Endothelial cell of umbilical vein (primary cell): ENCODE measurements at regions not wholly inside any gene's neighbourhood (a gene's known extent, or its start where the extent isn't known, plus 50 kb on each side); places are given as distances from the start of the nearest gene placed in this dataset.

Source experiments
- BruUV-seq: library from RNA; stranded (reverse); fragments of 400-500 nt; replicated peaks from 2 replicates; lab custom pipeline; 2021; lab: Mats Ljungman, UMichigan
- CTCF ChIA-PET: fragments of 300-600, 350-600 bp; sonication (Branson Sonifier 250); formaldehyde crosslinking; loops from one replicate; lab custom pipeline; 2021; ENCODE audit warnings: antibody characterized with exemption, inconsistent platforms; lab: Charles Lee
- POLR2A ChIA-PET: fragments of 300-600, 350-600 bp; sonication (Branson Sonifier 250); formaldehyde crosslinking; loops from one replicate; lab custom pipeline; 2021; ENCODE audit warnings: antibody characterized with exemption, inconsistent platforms; lab: Charles Lee
- DNase-seq: peaks from one replicate; pipeline ENCODE4 v3.0.0-alpha.2; 2011; ENCODE audit warnings: low read depth, low spot score
- FAIRE-seq: peaks from 2 replicates; lab custom pipeline; 2011; peaks lifted over from hg19 to GRCh38; lab: Jason Lieb, UNC
- H2AFZ ChIP-seq: 2 replicates; pipeline ENCODE4 v1.6.0; 2012; ENCODE audit warnings: low read depth, low read length, control low read depth, inconsistent platforms
- H3K27ac ChIP-seq: 2 replicates; pipeline ENCODE4 v1.5.1; 2011; ENCODE audit warnings: low read depth, mild to moderate bottlenecking, control low read depth, low read length, moderate library complexity; ENCODE audit not compliant: insufficient read depth
- H3K27me3 ChIP-seq, 2 experiments: 2 replicates each; pipeline versions ENCODE4 v1.6.0 to v1.6.1; 2011; ENCODE audit warnings: low read length in 2 of 2, mixed read lengths in 1 of 2; ENCODE audit not compliant: control insufficient read depth in 2 of 2, insufficient read depth in 2 of 2
- H3K36me3 ChIP-seq, 2 experiments: 2 replicates in 1 of 2; 3 replicates in 1 of 2; pipeline ENCODE4 v1.5.1; 2011; ENCODE audit warnings: low read length in 2 of 2, mild to moderate bottlenecking in 1 of 2, moderate library complexity in 1 of 2; ENCODE audit not compliant: control insufficient read depth in 2 of 2, insufficient read depth in 2 of 2; ENCODE audit errors: extremely low read depth in 1 of 2
- H3K4me1 ChIP-seq: 3 replicates; pipeline ENCODE4 v1.5.1; 2011; ENCODE audit warnings: mild to moderate bottlenecking, low read length; ENCODE audit not compliant: control insufficient read depth, insufficient read depth; ENCODE audit errors: extremely low read depth
- H3K4me2 ChIP-seq: 2 replicates; pipeline ENCODE4 v1.6.1; 2011; ENCODE audit warnings: low read length, control low read depth, mixed read lengths; ENCODE audit not compliant: insufficient read depth
- H3K4me3 ChIP-seq, 3 experiments: fragments of 200-600 bp in 1 of 3; sonication (generic), shearing (Covaris generic) in 1 of 3; replicated peaks in 1 of 3; 2 replicates each; pipeline ENCODE4 v1.5.1; 2011 to 2016; ENCODE audit warnings: control low read depth in 3 of 3, low read length in 3 of 3, mild to moderate bottlenecking in 2 of 3, inconsistent platforms in 1 of 3, low read depth in 1 of 3, moderate library complexity in 1 of 3; ENCODE audit not compliant: insufficient read depth in 1 of 3
- H3K79me2 ChIP-seq: 2 replicates; pipeline ENCODE4 v1.6.0; 2012; ENCODE audit warnings: low read length, inconsistent platforms; ENCODE audit not compliant: control insufficient read depth, insufficient read depth
- H3K9ac ChIP-seq: replicated peaks from 2 replicates; pipeline ENCODE3; 2011; ENCODE audit warnings: low read length, control low read depth; ENCODE audit not compliant: insufficient read depth; ENCODE audit errors: extremely low read depth
- H3K9me1 ChIP-seq: replicated peaks from 3 replicates; pipeline ENCODE4 v1.6.0; 2011; ENCODE audit warnings: mild to moderate bottlenecking, low read length; ENCODE audit not compliant: control insufficient read depth, insufficient read depth; ENCODE audit errors: extremely low read depth
- H3K9me3 ChIP-seq: replicated peaks from 2 replicates; pipeline ENCODE4 v1.5.1; 2012; ENCODE audit warnings: low read length, inconsistent platforms; ENCODE audit not compliant: control insufficient read depth, insufficient read depth
- H4K20me1 ChIP-seq: replicated peaks from 2 replicates; pipeline ENCODE3; 2011; ENCODE audit warnings: mild to moderate bottlenecking, low read length; ENCODE audit not compliant: control insufficient read depth, insufficient read depth; ENCODE audit errors: extremely low read depth
- EZH2 ChIP-seq: IDR thresholded peaks from 2 replicates; pipeline ENCODE4 v1.6.1; 2012; ENCODE audit warnings: borderline replicate concordance, low read depth, mild to moderate bottlenecking, moderate library complexity, low read length, inconsistent platforms; ENCODE audit not compliant: severe bottlenecking
- FOS ChIP-seq: IDR thresholded peaks from 2 replicates; pipeline ENCODE4 v1.6.1; 2011; ENCODE audit warnings: mild to moderate bottlenecking, low read length, moderate library complexity, borderline replicate concordance; ENCODE audit not compliant: insufficient read depth
- GATA2 ChIP-seq: IDR thresholded peaks from 2 replicates; pipeline ENCODE4 v1.7.0; 2011; ENCODE audit warnings: low read depth, mild to moderate bottlenecking, moderate library complexity, mixed read lengths, low read length; ENCODE audit not compliant: insufficient read length, insufficient read depth
- JUN ChIP-seq: IDR thresholded peaks from 2 replicates; pipeline ENCODE4 v1.6.1; 2011; ENCODE audit warnings: borderline replicate concordance, low read depth; ENCODE audit not compliant: insufficient read length, insufficient read depth
- MAX ChIP-seq: IDR thresholded peaks from 2 replicates; pipeline ENCODE4 v1.6.1; 2011; ENCODE audit not compliant: insufficient read depth, insufficient read length
- MYC ChIP-seq: IDR thresholded peaks from one replicate; pipeline ENCODE4 v1.6.1; 2011; ENCODE audit warnings: mild to moderate bottlenecking, low read depth, low read length
- POLR2A ChIP-seq: IDR thresholded peaks from 2 replicates; pipeline ENCODE4 v1.6.1; 2012; ENCODE audit warnings: low read depth, mild to moderate bottlenecking, control low read depth, low read length
- POLR2AphosphoS5 ChIP-seq: IDR thresholded peaks from 2 replicates; pipeline ENCODE4 v1.6.1; 2012; ENCODE audit warnings: low read depth, mild to moderate bottlenecking, control low read depth, low read length, moderate library complexity; ENCODE audit not compliant: insufficient read depth
- dilution Hi-C: fragments of 300-500 bp; cut with MboI; formaldehyde crosslinking; loops from one replicate; pipeline ENCODE4 v1.15.0; 2019; ENCODE audit warnings: low sequenced_read_pairs; ENCODE audit not compliant: extremely low pct_ligation_motif_present
- intact Hi-C: fragments of 100-400 bp; cut with micrococcal nuclease; formaldehyde crosslinking; loops from one replicate; pipeline ENCODE4 v1.10.0; 2022
- TF ChIP-seq, protein P1 (sequence below), 2 donors: IDR thresholded peaks; 1 replicate in 1 of 2; 2 replicates in 1 of 2; pipeline ENCODE4 v1.5.1; 2011; ENCODE audit warnings: low read length in 2 of 2, mild to moderate bottlenecking in 2 of 2, moderate library complexity in 2 of 2, control low read depth in 1 of 2, inconsistent platforms in 1 of 2, low read depth in 1 of 2; ENCODE audit not compliant: insufficient read depth in 1 of 2; ENCODE audit errors: extremely low read depth in 1 of 2

GRCh38 chr7:110027385-110027784 lies 1063.5 kb upstream of the LRRN3 start:
- dilution Hi-C loops (no loop called here), intact Hi-C loops (no loop called here)

More at GRCh38 chr7:110027385-110027784, 1063.5 kb upstream of the LRRN3 start:
- Histone ChIP-seq H3K9ac (no peak overlapping the region), H2AFZ (no peak overlapping the region), H3K4me2 (no peak overlapping the region), H3K79me2 (no peaks in the 10 kb centered on the region), H3K27me3 (no peaks in the 10 kb centered on the region), H3K9me3 (no peaks in the 10 kb centered on the region), H3K36me3 (no peaks in the 10 kb centered on the region), H3K9me1 (no peaks in the 10 kb centered on the region), H3K4me3 (no peak overlapping the region), H3K27ac (no peak overlapping the region), H4K20me1 (no peaks in the 10 kb centered on the region), H3K4me1 (no peaks in the 10 kb centered on the region)
- POLR2A ChIA-PET: no interaction called here
- TF ChIP-seq MYC (no peak), POLR2AphosphoS5 (no peak), POLR2A (no peak), EZH2 (no peak), GATA2 (no peak), FOS (no peak), MAX (no peak), JUN (no peak)
- TF ChIP-seq, protein P1, sequence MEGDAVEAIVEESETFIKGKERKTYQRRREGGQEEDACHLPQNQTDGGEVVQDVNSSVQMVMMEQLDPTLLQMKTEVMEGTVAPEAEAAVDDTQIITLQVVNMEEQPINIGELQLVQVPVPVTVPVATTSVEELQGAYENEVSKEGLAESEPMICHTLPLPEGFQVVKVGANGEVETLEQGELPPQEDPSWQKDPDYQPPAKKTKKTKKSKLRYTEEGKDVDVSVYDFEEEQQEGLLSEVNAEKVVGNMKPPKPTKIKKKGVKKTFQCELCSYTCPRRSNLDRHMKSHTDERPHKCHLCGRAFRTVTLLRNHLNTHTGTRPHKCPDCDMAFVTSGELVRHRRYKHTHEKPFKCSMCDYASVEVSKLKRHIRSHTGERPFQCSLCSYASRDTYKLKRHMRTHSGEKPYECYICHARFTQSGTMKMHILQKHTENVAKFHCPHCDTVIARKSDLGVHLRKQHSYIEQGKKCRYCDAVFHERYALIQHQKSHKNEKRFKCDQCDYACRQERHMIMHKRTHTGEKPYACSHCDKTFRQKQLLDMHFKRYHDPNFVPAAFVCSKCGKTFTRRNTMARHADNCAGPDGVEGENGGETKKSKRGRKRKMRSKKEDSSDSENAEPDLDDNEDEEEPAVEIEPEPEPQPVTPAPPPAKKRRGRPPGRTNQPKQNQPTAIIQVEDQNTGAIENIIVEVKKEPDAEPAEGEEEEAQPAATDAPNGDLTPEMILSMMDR (IDR thresholded peaks at IDR 0.05; ENCODE audit: extremely low read depth in 1 of 2, insufficient read depth in 1 of 2, low read depth in 1 of 2, low read length in 2 of 2): no peak
- DNase-seq (no peak), FAIRE-seq (no peak)
- CTCF ChIA-PET: no interaction called here
- BruUV-seq: no TSS peak
